HL-60 (cell line): ENCODE measurements at regions not wholly inside any gene's neighbourhood (a gene's known extent, or its start where the extent isn't known, plus 50 kb on each side); places are given as distances from the start of the nearest gene placed in this dataset.

Source experiments
- GABPA ChIP-seq: IDR thresholded peaks from 2 replicates; pipeline ENCODE4 v1.6.1; 2012; ENCODE audit warnings: low read depth
- POLR2AphosphoS5 ChIP-seq: IDR thresholded peaks from 2 replicates; pipeline ENCODE4 v1.6.1; 2012; ENCODE audit warnings: low read depth
- TF ChIP-seq, protein P1 (sequence below): IDR thresholded peaks from one replicate; pipeline ENCODE4 v1.5.1; 2011; ENCODE audit warnings: low read length, control low read depth, inconsistent platforms; ENCODE audit not compliant: insufficient read depth
- TF ChIP-seq, protein P2 (sequence below): IDR thresholded peaks from 2 replicates; pipeline ENCODE4 v1.6.1; 2012; ENCODE audit warnings: low read depth; ENCODE audit not compliant: insufficient replicate concordance

DNA sequence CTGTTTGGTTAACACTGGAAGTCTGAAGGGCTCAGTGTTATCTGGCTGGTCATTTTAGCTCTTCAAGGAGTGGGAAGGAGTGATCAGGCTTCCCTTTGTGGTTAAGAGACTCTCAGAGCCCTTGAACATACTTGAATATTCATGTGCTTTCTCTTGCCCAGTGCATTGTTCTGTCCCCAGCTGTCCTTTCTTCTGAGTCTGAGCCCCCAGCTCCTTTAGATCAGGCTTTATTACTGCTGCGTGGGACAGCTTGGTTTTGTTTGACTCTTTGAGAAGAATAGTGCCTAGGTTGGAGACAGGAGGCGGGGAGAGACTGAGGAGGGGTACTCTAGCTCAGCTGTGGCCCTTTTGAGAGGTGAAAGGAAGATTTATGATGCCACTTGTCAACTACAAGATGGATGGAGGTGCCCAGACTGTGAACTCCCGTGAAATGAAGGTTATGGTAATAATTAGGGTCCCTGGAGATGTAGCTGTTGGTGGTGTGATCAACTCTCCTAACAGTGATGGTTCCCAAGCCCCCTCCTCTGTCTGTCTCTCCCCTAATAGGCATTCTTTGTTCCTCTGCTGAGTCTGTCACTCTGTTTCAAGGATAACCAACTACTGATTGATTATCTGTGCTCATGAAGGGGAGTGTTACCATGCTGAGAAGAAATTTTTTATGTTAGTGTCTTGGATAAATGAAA, 83.1 kb upstream of the GLRA1 start:
- TF ChIP-seq, protein P1, sequence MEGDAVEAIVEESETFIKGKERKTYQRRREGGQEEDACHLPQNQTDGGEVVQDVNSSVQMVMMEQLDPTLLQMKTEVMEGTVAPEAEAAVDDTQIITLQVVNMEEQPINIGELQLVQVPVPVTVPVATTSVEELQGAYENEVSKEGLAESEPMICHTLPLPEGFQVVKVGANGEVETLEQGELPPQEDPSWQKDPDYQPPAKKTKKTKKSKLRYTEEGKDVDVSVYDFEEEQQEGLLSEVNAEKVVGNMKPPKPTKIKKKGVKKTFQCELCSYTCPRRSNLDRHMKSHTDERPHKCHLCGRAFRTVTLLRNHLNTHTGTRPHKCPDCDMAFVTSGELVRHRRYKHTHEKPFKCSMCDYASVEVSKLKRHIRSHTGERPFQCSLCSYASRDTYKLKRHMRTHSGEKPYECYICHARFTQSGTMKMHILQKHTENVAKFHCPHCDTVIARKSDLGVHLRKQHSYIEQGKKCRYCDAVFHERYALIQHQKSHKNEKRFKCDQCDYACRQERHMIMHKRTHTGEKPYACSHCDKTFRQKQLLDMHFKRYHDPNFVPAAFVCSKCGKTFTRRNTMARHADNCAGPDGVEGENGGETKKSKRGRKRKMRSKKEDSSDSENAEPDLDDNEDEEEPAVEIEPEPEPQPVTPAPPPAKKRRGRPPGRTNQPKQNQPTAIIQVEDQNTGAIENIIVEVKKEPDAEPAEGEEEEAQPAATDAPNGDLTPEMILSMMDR: no peak
- no peak for TF ChIP-seq GABPA
- TF ChIP-seq, protein P2, sequence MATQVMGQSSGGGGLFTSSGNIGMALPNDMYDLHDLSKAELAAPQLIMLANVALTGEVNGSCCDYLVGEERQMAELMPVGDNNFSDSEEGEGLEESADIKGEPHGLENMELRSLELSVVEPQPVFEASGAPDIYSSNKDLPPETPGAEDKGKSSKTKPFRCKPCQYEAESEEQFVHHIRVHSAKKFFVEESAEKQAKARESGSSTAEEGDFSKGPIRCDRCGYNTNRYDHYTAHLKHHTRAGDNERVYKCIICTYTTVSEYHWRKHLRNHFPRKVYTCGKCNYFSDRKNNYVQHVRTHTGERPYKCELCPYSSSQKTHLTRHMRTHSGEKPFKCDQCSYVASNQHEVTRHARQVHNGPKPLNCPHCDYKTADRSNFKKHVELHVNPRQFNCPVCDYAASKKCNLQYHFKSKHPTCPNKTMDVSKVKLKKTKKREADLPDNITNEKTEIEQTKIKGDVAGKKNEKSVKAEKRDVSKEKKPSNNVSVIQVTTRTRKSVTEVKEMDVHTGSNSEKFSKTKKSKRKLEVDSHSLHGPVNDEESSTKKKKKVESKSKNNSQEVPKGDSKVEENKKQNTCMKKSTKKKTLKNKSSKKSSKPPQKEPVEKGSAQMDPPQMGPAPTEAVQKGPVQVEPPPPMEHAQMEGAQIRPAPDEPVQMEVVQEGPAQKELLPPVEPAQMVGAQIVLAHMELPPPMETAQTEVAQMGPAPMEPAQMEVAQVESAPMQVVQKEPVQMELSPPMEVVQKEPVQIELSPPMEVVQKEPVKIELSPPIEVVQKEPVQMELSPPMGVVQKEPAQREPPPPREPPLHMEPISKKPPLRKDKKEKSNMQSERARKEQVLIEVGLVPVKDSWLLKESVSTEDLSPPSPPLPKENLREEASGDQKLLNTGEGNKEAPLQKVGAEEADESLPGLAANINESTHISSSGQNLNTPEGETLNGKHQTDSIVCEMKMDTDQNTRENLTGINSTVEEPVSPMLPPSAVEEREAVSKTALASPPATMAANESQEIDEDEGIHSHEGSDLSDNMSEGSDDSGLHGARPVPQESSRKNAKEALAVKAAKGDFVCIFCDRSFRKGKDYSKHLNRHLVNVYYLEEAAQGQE: no peak
- no peak for TF ChIP-seq POLR2AphosphoS5
